HUES64 (cell line): ENCODE measurements at regions not wholly inside any gene's neighbourhood (a gene's known extent, or its start where the extent isn't known, plus 50 kb on each side); places are given as distances from the start of the nearest gene placed in this dataset.
"Not testable (repeated sequence)": the region's sequence is repeated elsewhere in the genome, so short reads cannot be mapped to it uniquely, and the experiment has no call there.

Experiments
- H3K27ac ChIP-seq: 2 replicates; pipeline ENCODE4 v1.7.0; 2013; ENCODE audit warnings: low read depth, low read length, inconsistent platforms
- H3K27me3 ChIP-seq: 2 replicates; pipeline ENCODE4 v1.6.1; 2013; ENCODE audit warnings: mild to moderate bottlenecking, low read length; ENCODE audit not compliant: insufficient read depth
- H3K36me3 ChIP-seq: 2 replicates; pipeline ENCODE4 v1.6.1; 2013; ENCODE audit warnings: mild to moderate bottlenecking, low read length; ENCODE audit not compliant: insufficient read depth
- H3K4me1 ChIP-seq: 2 replicates; pipeline ENCODE4 v1.6.1; 2013; ENCODE audit warnings: mild to moderate bottlenecking, low read length, moderate library complexity; ENCODE audit not compliant: insufficient read depth
- H3K4me3 ChIP-seq: 2 replicates; pipeline ENCODE4 v1.5.1; 2013; ENCODE audit warnings: mild to moderate bottlenecking, low read length, moderate library complexity
- H3K9ac ChIP-seq: 2 replicates; pipeline ENCODE4 v1.6.1; 2013; ENCODE audit warnings: mild to moderate bottlenecking, low read depth, low read length
- H3K9me3 ChIP-seq: 2 replicates; pipeline ENCODE4 v1.6.1; 2013; ENCODE audit warnings: low read depth, low read length; ENCODE audit not compliant: insufficient read depth
- WGBS: fragments of 150-250, 120-280 bp; methylation state at CpG from one replicate; pipeline ENCODE4 v1.1.7; 2013; ENCODE audit warnings: missing lambda C conversion rate; 5-methylcytosine and 5-hydroxymethylcytosine counted together

- WGBS = 93% methylated on average over 12 of the region's 12 CpGs
- no peaks in the 10 kb centered on the region for H3K36me3 ChIP-seq
- H3K4me3 ChIP-seq = no peak overlapping the region
- H3K27ac ChIP-seq = no peak overlapping the region
- no peaks in the 10 kb centered on the region for H3K27me3 ChIP-seq
- no peak overlapping the region for H3K9ac ChIP-seq
- H3K9me3 ChIP-seq = no peaks in the 10 kb centered on the region
- no peaks in the 10 kb centered on the region for H3K4me1 ChIP-seq
Measured at GRCh38 chr2:7094231-7094741, 177.1 kb downstream of the RNF144A start.

- no peaks in the 10 kb centered on the region for H3K9me3 ChIP-seq
- no peak overlapping the region for H3K27ac ChIP-seq
- WGBS = 90% methylated on average over 20 of the region's 20 CpGs
- H3K9ac ChIP-seq = no peak overlapping the region
- no peaks in the 10 kb centered on the region for H3K36me3 ChIP-seq
- no peak overlapping the region for H3K4me3 ChIP-seq
- no peaks in the 10 kb centered on the region for H3K27me3 ChIP-seq
- no peaks in the 10 kb centered on the region for H3K4me1 ChIP-seq
Measured at GRCh38 chr2:7096726-7097352, 179.6 kb downstream of the RNF144A start.

- Histone ChIP-seq H3K4me1 (no peaks in the 10 kb centered on the region), H3K36me3 (no peaks in the 10 kb centered on the region), H3K4me3 (peak overlapping the region; percentile 17; the same call in 1 of the 2 replicates), H3K27me3 (no peaks in the 10 kb centered on the region), H3K27ac (no peak overlapping the region), H3K9ac (peak overlapping the region; percentile 7; the same call in 1 of the 2 replicates), H3K9me3 (no peaks in the 10 kb centered on the region)
- 6% methylated on average over 17 of the region's 18 CpGs for WGBS
Measured at GRCh38 chr2:7097353-7097895, 180.2 kb downstream of the RNF144A start.

GRCh38 chr2:7098816-7099215 lies 181.6 kb downstream of the RNF144A start:
- H3K27me3 ChIP-seq = no peaks in the 10 kb centered on the region
- H3K36me3 ChIP-seq = no peaks in the 10 kb centered on the region
- H3K4me1 ChIP-seq = no peaks in the 10 kb centered on the region
- no peak overlapping the region for H3K9ac ChIP-seq
- WGBS = 92% methylated on average over 4 of the region's 4 CpGs
- no peak overlapping the region for H3K27ac ChIP-seq
- H3K4me3 ChIP-seq = no peak overlapping the region
- H3K9me3 ChIP-seq = no peaks in the 10 kb centered on the region

- not testable (repeated sequence) for H3K4me3 ChIP-seq, H3K4me1 ChIP-seq, H3K9ac ChIP-seq, H3K36me3 ChIP-seq, H3K27me3 ChIP-seq, H3K27ac ChIP-seq, H3K9me3 ChIP-seq
- 94% methylated on average over 4 of the region's 4 CpGs for WGBS
Measured at GRCh38 chr2:7099687-7100086, 182.5 kb downstream of the RNF144A start.

GRCh38 chr2:7102826-7103225 lies 185.6 kb downstream of the RNF144A start:
- 93% methylated on average over 4 of the region's 4 CpGs for WGBS
- H3K27ac ChIP-seq = no peak overlapping the region

GRCh38 chr2:7108792-7109532 lies 191.8 kb downstream of the RNF144A start:
- H3K9me3 ChIP-seq = peaks cover 2% of the 10 kb centered on the region; the same call in 1 of the 2 replicates
- 91% methylated on average over 13 of the region's 13 CpGs for WGBS
- peaks cover 6% of the 10 kb centered on the region; the same call in 1 of the 2 replicates for H3K4me1 ChIP-seq
- H3K9ac ChIP-seq = no peak overlapping the region
- no peak overlapping the region for H3K4me3 ChIP-seq
- no peaks in the 10 kb centered on the region for H3K36me3 ChIP-seq
- no peak overlapping the region for H3K27ac ChIP-seq
- H3K27me3 ChIP-seq = no peaks in the 10 kb centered on the region

More at GRCh38 chr2:7102826-7103225, 185.6 kb downstream of the RNF144A start:
- H3K27me3 ChIP-seq = no peaks in the 10 kb centered on the region
- no peaks in the 10 kb centered on the region for H3K36me3 ChIP-seq
- no peak overlapping the region for H3K9ac ChIP-seq
- H3K9me3 ChIP-seq = no peaks in the 10 kb centered on the region
- H3K4me3 ChIP-seq = no peak overlapping the region
- no peaks in the 10 kb centered on the region for H3K4me1 ChIP-seq

- Histone ChIP-seq H3K27ac (no peak overlapping the region), H3K9ac (no peak overlapping the region), H3K4me3 (no peak overlapping the region), H3K4me1 (peaks cover 6% of the 10 kb centered on the region; the same call in 1 of the 2 replicates), H3K27me3 (no peaks in the 10 kb centered on the region), H3K9me3 (peaks cover 4% of the 10 kb centered on the region; the same call in 1 of the 2 replicates), H3K36me3 (no peaks in the 10 kb centered on the region)
- WGBS = 89% methylated on average over 4 of the region's 6 CpGs
Measured at GRCh38 chr2:7109533-7109885, 192.3 kb downstream of the RNF144A start.

- H3K9me3 ChIP-seq = peaks cover 4% of the 10 kb centered on the region; the same call in 1 of the 2 replicates
- H3K27ac ChIP-seq = no peak overlapping the region
- no peak overlapping the region for H3K4me3 ChIP-seq
- H3K9ac ChIP-seq = no peak overlapping the region
- H3K4me1 ChIP-seq = peaks cover 6% of the 10 kb centered on the region; the same call in 1 of the 2 replicates
- no peaks in the 10 kb centered on the region for H3K27me3 ChIP-seq
- no peaks in the 10 kb centered on the region for H3K36me3 ChIP-seq
Measured at GRCh38 chr2:7111626-7112025, 194.4 kb downstream of the RNF144A start.

- Histone ChIP-seq H3K4me1 (0 out of 2 replicates have a peak, but pooled peaks cover under 1% of the 10 kb centered on the region), H3K36me3 (no peaks in the 10 kb centered on the region), H3K4me3 (no peak overlapping the region), H3K9ac (no peak overlapping the region), H3K27ac (no peak overlapping the region), H3K27me3 (no peaks in the 10 kb centered on the region), H3K9me3 (peaks cover 4% of the 10 kb centered on the region; the same call in 1 of the 2 replicates)
- 93% methylated on average over 2 of the region's 2 CpGs for WGBS
Measured at GRCh38 chr2:7115364-7115763, 198.2 kb downstream of the RNF144A start.

- no peaks in the 10 kb centered on the region for H3K27me3 ChIP-seq
- 98% methylated on average over 4 of the region's 4 CpGs for WGBS
- H3K27ac ChIP-seq = no peak overlapping the region
- no peaks in the 10 kb centered on the region for H3K4me1 ChIP-seq
- H3K36me3 ChIP-seq = no peaks in the 10 kb centered on the region
- H3K4me3 ChIP-seq = no peak overlapping the region
- peaks cover 4% of the 10 kb centered on the region; the same call in 1 of the 2 replicates for H3K9me3 ChIP-seq
- no peak overlapping the region for H3K9ac ChIP-seq
Measured at GRCh38 chr2:7115906-7116305, 198.7 kb downstream of the RNF144A start.
